Sigmoid colon (tissue), 6 donors: ENCODE measurements at regions not wholly inside any gene's neighbourhood (a gene's known extent, or its start where the extent isn't known, plus 50 kb on each side); places are given as distances from the start of the nearest gene placed in this dataset.

Experiments
- DNase-seq: peaks from one replicate; pipeline ENCODE4 v3.0.0-alpha.2; 2019
- H3K27ac ChIP-seq, 4 donors: fragments of 200-600 bp; sonication (generic); one replicate each; pipeline ENCODE4 v1.5.1; 2016 to 2019; ENCODE audit warnings: mild to moderate bottlenecking in 1 of 4
- H3K27me3 ChIP-seq, 3 donors: fragments of 200-600 bp; sonication (generic); one replicate each; pipeline ENCODE4 v1.5.1; 2019; ENCODE audit warnings: mild to moderate bottlenecking in 1 of 3
- H3K36me3 ChIP-seq, 4 donors: fragments of 200-600 bp; sonication (generic); one replicate each; pipeline ENCODE4 v1.5.1; 2016 to 2019
- H3K4me1 ChIP-seq, 4 donors: fragments of 200-600 bp; sonication (generic); one replicate each; pipeline ENCODE4 v1.5.1; 2017 to 2019
- H3K4me3 ChIP-seq, 4 donors: fragments of 200-600 bp; sonication (generic); one replicate each; pipeline ENCODE4 v1.5.1; 2017 to 2019; ENCODE audit warnings: mild to moderate bottlenecking in 2 of 4, moderate library complexity in 1 of 4
- H3K9me3 ChIP-seq, 4 donors: fragments of 200-600 bp in 3 of 4; sonication (generic) in 3 of 4; one replicate each; pipeline versions ENCODE4 v1.5.1 to v1.6.1; 2013 to 2019
- EP300 ChIP-seq, 4 donors: sonication (generic); formaldehyde crosslinking; IDR thresholded peaks; one replicate each; pipeline ENCODE4 v1.6.1; 2017; ENCODE audit warnings: antibody characterized with exemption in 4 of 4
- POLR2A ChIP-seq, 2 donors: fragments of 450-650 bp; IDR thresholded peaks; one replicate each; pipeline ENCODE4 v1.6.1; 2016; ENCODE audit warnings: antibody characterized with exemption in 2 of 2, mild to moderate bottlenecking in 2 of 2, moderate library complexity in 2 of 2
- POLR2AphosphoS5 ChIP-seq, 4 donors: sonication (generic); formaldehyde crosslinking; IDR thresholded peaks; one replicate each; pipeline ENCODE4 v1.6.1; 2017; ENCODE audit warnings: antibody characterized with exemption in 4 of 4
- WGBS, 2 donors: extraction: QIAGEN DNeasy Blood & Tissue Kit; methylation state at CpG; one replicate each; pipeline ENCODE4 v1.1.7; 2013; 5-methylcytosine and 5-hydroxymethylcytosine counted together
- intact Hi-C: fragments of 100-400 bp; cut with DNase I; formaldehyde crosslinking; loops from one replicate; pipeline ENCODE4 v1.15.1; 2023
- TF ChIP-seq, protein P1 (sequence below), 4 experiments: fragments of 450-650 bp in 3 of 4; fragments of 200-600 bp in 1 of 4; IDR thresholded peaks; one replicate each; pipeline ENCODE4 v1.5.1; 2016 to 2019; ENCODE audit warnings: antibody characterized with exemption in 4 of 4, mild to moderate bottlenecking in 3 of 4, moderate library complexity in 2 of 4
- donor health status: healthy with polysubstance abuse.
- donor health status: healthy.

DNA sequence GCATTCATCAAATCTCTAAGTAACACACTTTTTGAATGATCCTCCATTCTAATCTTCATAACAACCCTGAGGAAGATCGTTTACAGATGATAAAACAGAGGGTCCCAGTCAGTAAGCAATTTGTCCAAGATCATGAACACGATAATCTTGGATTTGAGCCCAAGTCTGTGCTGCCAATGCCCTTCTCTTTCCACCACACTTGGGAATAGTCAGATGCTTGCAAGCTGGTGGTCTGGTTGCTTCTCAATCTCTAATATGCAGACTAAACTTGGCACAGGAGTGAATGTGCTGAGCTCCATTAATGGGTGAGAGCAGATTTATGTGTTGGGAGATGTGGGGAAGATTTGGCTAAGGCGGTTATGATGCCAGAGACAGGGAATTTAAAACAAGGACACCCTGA is 430.6 kb upstream of the DAB1 start:
- intact Hi-C loops = no loop called here
- 59 to 71% methylated on average over 3 of the region's 3 CpGs for WGBS, 2 donors
- Histone ChIP-seq H3K27me3 (no peaks in the 10 kb centered on the region), H3K9me3 (no peaks in the 10 kb centered on the region), H3K27ac (no peak overlapping the region), H3K36me3 (no peaks in the 10 kb centered on the region), H3K4me1 (no peaks in the 10 kb centered on the region), H3K4me3 (no peak overlapping the region)
- TF ChIP-seq, protein P1, sequence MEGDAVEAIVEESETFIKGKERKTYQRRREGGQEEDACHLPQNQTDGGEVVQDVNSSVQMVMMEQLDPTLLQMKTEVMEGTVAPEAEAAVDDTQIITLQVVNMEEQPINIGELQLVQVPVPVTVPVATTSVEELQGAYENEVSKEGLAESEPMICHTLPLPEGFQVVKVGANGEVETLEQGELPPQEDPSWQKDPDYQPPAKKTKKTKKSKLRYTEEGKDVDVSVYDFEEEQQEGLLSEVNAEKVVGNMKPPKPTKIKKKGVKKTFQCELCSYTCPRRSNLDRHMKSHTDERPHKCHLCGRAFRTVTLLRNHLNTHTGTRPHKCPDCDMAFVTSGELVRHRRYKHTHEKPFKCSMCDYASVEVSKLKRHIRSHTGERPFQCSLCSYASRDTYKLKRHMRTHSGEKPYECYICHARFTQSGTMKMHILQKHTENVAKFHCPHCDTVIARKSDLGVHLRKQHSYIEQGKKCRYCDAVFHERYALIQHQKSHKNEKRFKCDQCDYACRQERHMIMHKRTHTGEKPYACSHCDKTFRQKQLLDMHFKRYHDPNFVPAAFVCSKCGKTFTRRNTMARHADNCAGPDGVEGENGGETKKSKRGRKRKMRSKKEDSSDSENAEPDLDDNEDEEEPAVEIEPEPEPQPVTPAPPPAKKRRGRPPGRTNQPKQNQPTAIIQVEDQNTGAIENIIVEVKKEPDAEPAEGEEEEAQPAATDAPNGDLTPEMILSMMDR (IDR thresholded peaks at IDR 0.05) = no peak
- TF ChIP-seq POLR2AphosphoS5 (IDR thresholded peaks at IDR 0.05) = no peak
- no peak for TF ChIP-seq EP300 (IDR thresholded peaks at IDR 0.05)
- TF ChIP-seq POLR2A (IDR thresholded peaks at IDR 0.05) = no peak
- no peak for DNase-seq

- Histone ChIP-seq H3K4me1 (no peaks in the 10 kb centered on the region), H3K9me3 (no peaks in the 10 kb centered on the region), H3K27me3 (no peaks in the 10 kb centered on the region), H3K4me3 (no peak overlapping the region), H3K27ac (no peak overlapping the region), H3K36me3 (no peaks in the 10 kb centered on the region)
- no peak for DNase-seq
- intact Hi-C loops = no loop called here
- 69 to 83% methylated on average over 8 of the region's 8 CpGs for whole genome bisulfite sequencing, 2 donors
- TF ChIP-seq, protein P1 (IDR thresholded peaks at IDR 0.05) = no peak
- TF ChIP-seq POLR2AphosphoS5 (IDR thresholded peaks at IDR 0.05) (no peak), EP300 (IDR thresholded peaks at IDR 0.05) (no peak), POLR2A (IDR thresholded peaks at IDR 0.05) (no peak)
Observed at GRCh38 chr1:57850176-57850940, 426.5 kb upstream of the DAB1 start.

DNA sequence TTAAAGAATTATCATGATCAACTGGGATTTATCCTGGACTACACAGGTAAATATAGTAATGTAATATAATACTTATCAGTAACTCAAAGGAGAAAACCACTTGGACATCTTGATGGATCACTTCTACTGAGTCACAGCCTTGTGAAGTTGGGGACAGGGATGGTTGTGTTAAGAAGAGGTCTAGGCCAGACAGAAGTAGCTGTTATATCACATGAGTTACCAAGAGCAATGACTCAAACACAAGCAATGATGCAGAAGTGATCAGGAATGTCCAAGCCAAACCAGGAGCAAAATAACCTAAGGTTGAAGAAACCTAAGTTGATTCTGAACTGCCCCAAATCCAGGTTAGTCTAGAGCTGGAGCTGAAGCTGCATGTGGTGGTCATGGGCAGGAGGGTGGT is 424.5 kb upstream of the DAB1 start:
- TF ChIP-seq, protein P1 (IDR thresholded peaks at IDR 0.05) = no peak
- TF ChIP-seq POLR2AphosphoS5 (IDR thresholded peaks at IDR 0.05) = no peak
- no peak for TF ChIP-seq POLR2A (IDR thresholded peaks at IDR 0.05)
- TF ChIP-seq EP300 (IDR thresholded peaks at IDR 0.05) = no peak
- Histone ChIP-seq H3K4me3 (no peak overlapping the region), H3K9me3 (no peaks in the 10 kb centered on the region), H3K27me3 (no peaks in the 10 kb centered on the region), H3K36me3 (no peaks in the 10 kb centered on the region), H3K27ac (no peak overlapping the region), H3K4me1 (no peaks in the 10 kb centered on the region)
- no peak for DNase-seq
- intact Hi-C loops = no loop called here

GRCh38 chr1:57845041-57845440 is 421.2 kb upstream of the DAB1 start:
- intact Hi-C loops = no loop called here
- peaks cover 0 to 8% (median 0%) of the 10 kb centered on the region in 4 donors for H3K9me3 ChIP-seq
- H3K4me3 ChIP-seq = no peak overlapping the region
- 77 to 81% methylated on average over 1 of the region's 1 CpG for WGBS, 2 donors
- no peaks in the 10 kb centered on the region for H3K36me3 ChIP-seq
- no peak overlapping the region for H3K27ac ChIP-seq
- H3K27me3 ChIP-seq = no peaks in the 10 kb centered on the region
- DNase-seq = no peak
- TF ChIP-seq POLR2AphosphoS5 (IDR thresholded peaks at IDR 0.05) (no peak), EP300 (IDR thresholded peaks at IDR 0.05) (no peak), POLR2A (IDR thresholded peaks at IDR 0.05) (no peak)
- TF ChIP-seq, protein P1 (IDR thresholded peaks at IDR 0.05) = no peak
- no peaks in the 10 kb centered on the region for H3K4me1 ChIP-seq
